Testis (tissue), 2 donors: ENCODE measurements at regions not wholly inside any gene's neighbourhood (a gene's known extent, or its start where the extent isn't known, plus 50 kb on each side); places are given as distances from the start of the nearest gene placed in this dataset.

Experiments
- POLR2A ChIP-seq: fragments of 450-650 bp; IDR thresholded peaks from one replicate; pipeline ENCODE4 v1.6.1; 2017; ENCODE audit warnings: antibody characterized with exemption, mild to moderate bottlenecking, moderate library complexity
- TF ChIP-seq, protein P1 (sequence below), 3 experiments: fragments of 450-650 bp in 2 of 3; fragments of 200-600 bp in 1 of 3; sonication (generic) in 1 of 3; IDR thresholded peaks; one replicate each; pipeline ENCODE4 v1.5.1; 2016 to 2019; ENCODE audit warnings: antibody characterized with exemption in 3 of 3, mild to moderate bottlenecking in 2 of 3, moderate library complexity in 1 of 3

DNA sequence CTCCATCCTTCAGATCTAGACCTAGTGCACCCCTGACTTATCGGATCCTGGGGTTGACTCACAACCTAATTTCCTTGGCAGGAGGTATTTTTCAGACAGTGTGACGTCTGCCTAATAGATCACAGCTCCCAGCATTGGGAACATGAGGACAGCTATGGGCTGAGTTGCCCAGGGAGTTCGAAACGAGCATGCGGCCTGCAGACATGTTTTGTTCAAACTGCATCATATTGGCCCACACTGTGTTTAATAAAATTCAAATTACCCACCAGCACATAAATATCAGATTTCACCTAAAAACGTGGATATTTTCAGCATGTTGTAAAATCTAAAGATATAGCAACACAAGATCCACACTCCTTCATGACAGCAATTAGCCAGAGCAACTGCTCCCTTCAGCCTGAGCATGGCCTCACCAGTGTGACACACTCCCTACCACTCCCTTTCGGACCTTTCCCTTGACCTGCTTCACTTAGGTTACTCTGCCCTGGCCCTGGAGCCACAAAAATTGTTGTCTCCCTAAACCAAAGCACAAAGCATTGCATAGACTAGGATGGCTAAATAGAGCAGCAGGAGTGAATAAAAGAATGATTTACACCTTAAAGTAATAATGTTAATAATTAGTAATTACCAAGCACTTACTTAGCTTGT lies 53.6 kb upstream of the USP47 start:
- TF ChIP-seq POLR2A = no peak
- TF ChIP-seq, protein P1, sequence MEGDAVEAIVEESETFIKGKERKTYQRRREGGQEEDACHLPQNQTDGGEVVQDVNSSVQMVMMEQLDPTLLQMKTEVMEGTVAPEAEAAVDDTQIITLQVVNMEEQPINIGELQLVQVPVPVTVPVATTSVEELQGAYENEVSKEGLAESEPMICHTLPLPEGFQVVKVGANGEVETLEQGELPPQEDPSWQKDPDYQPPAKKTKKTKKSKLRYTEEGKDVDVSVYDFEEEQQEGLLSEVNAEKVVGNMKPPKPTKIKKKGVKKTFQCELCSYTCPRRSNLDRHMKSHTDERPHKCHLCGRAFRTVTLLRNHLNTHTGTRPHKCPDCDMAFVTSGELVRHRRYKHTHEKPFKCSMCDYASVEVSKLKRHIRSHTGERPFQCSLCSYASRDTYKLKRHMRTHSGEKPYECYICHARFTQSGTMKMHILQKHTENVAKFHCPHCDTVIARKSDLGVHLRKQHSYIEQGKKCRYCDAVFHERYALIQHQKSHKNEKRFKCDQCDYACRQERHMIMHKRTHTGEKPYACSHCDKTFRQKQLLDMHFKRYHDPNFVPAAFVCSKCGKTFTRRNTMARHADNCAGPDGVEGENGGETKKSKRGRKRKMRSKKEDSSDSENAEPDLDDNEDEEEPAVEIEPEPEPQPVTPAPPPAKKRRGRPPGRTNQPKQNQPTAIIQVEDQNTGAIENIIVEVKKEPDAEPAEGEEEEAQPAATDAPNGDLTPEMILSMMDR (IDR thresholded peaks at IDR 0.05) = no peak
